Astrocyte (in vitro differentiated cells and primary cell): ENCODE measurements at regions not wholly inside any gene's neighbourhood (a gene's known extent, or its start where the extent isn't known, plus 50 kb on each side); places are given as distances from the start of the nearest gene placed in this dataset.

Experiments used
- DNase-seq: peaks from one replicate; pipeline ENCODE4 v3.0.0-alpha.2; 2010; ENCODE audit warnings: low read depth
- FAIRE-seq: peaks from 2 replicates; lab custom pipeline; 2011; peaks lifted over from hg19 to GRCh38; lab: Jason Lieb, UNC
- H2AFZ ChIP-seq: 2 replicates; pipeline ENCODE4 v1.6.0; 2012; ENCODE audit warnings: low read depth, low read length, inconsistent platforms
- H3K27ac ChIP-seq: 2 replicates; pipeline ENCODE4 v1.5.1; 2011; ENCODE audit warnings: low read depth, low read length, inconsistent platforms
- H3K27me3 ChIP-seq: 2 replicates; pipeline ENCODE4 v1.6.0; 2011; ENCODE audit warnings: low read length, inconsistent platforms; ENCODE audit not compliant: insufficient read depth
- H3K36me3 ChIP-seq: 2 replicates; pipeline ENCODE4 v1.5.1; 2011; ENCODE audit warnings: low read length, inconsistent platforms; ENCODE audit not compliant: insufficient read depth
- H3K4me1 ChIP-seq: 2 replicates; pipeline ENCODE4 v1.5.1; 2011; ENCODE audit warnings: low read length, inconsistent platforms; ENCODE audit not compliant: insufficient read depth
- H3K4me2 ChIP-seq: 2 replicates; pipeline ENCODE4 v1.6.0; 2012; ENCODE audit warnings: low read length, inconsistent platforms
- H3K4me3 ChIP-seq: 2 replicates; pipeline ENCODE4 v1.5.1; 2011; ENCODE audit warnings: low read depth, mild to moderate bottlenecking, low read length, inconsistent platforms; ENCODE audit not compliant: insufficient read depth
- H3K79me2 ChIP-seq: 2 replicates; pipeline ENCODE4 v1.6.0; 2012; ENCODE audit warnings: mild to moderate bottlenecking, low read length, inconsistent platforms; ENCODE audit not compliant: insufficient read depth
- H3K9ac ChIP-seq: 2 replicates; pipeline ENCODE4 v1.6.0; 2012; ENCODE audit warnings: mild to moderate bottlenecking, low read length, inconsistent platforms
- H3K9me3 ChIP-seq: 2 replicates; pipeline ENCODE4 v1.5.1; 2012; ENCODE audit warnings: low read depth, mild to moderate bottlenecking, low read length, inconsistent platforms; ENCODE audit not compliant: insufficient read depth
- H4K20me1 ChIP-seq: 2 replicates; pipeline ENCODE4 v1.6.0; 2012; ENCODE audit warnings: low read length, inconsistent platforms; ENCODE audit not compliant: insufficient read depth
- H3K27ac Mint-ChIP-seq: one replicate; pipeline ENCODE4 v1.8.0; 2021; ENCODE audit warnings: mild to moderate bottlenecking, mixed read lengths; ENCODE audit not compliant: unreplicated experiment
- H3K27me3 Mint-ChIP-seq: one replicate; pipeline ENCODE4 v1.8.0; 2021; ENCODE audit warnings: low read depth, mixed read lengths; ENCODE audit not compliant: unreplicated experiment
- H3K36me3 Mint-ChIP-seq: one replicate; pipeline ENCODE4 v1.8.0; 2021; ENCODE audit warnings: low read depth, mixed read lengths; ENCODE audit not compliant: unreplicated experiment
- H3K4me1 Mint-ChIP-seq: one replicate; pipeline ENCODE4 v1.8.0; 2021; ENCODE audit warnings: low read depth, mixed read lengths; ENCODE audit not compliant: unreplicated experiment
- H3K4me3 Mint-ChIP-seq: one replicate; pipeline ENCODE4 v1.8.0; 2021; ENCODE audit warnings: mild to moderate bottlenecking, moderate library complexity, mixed read lengths; ENCODE audit not compliant: unreplicated experiment
- H3K9me3 Mint-ChIP-seq: one replicate; pipeline ENCODE4 v1.8.0; 2021; ENCODE audit warnings: mild to moderate bottlenecking, mixed read lengths; ENCODE audit not compliant: unreplicated experiment
- EZH2 ChIP-seq: IDR thresholded peaks from 2 replicates; pipeline ENCODE4 v1.6.1; 2012; ENCODE audit warnings: mild to moderate bottlenecking, low read length, inconsistent platforms; ENCODE audit not compliant: insufficient read depth
- TF ChIP-seq, protein P1 (sequence below): IDR thresholded peaks from 2 replicates; pipeline ENCODE4 v1.5.1; 2011; ENCODE audit warnings: low read depth, mild to moderate bottlenecking, inconsistent platforms, low read length, moderate library complexity; ENCODE audit not compliant: insufficient read depth

DNA sequence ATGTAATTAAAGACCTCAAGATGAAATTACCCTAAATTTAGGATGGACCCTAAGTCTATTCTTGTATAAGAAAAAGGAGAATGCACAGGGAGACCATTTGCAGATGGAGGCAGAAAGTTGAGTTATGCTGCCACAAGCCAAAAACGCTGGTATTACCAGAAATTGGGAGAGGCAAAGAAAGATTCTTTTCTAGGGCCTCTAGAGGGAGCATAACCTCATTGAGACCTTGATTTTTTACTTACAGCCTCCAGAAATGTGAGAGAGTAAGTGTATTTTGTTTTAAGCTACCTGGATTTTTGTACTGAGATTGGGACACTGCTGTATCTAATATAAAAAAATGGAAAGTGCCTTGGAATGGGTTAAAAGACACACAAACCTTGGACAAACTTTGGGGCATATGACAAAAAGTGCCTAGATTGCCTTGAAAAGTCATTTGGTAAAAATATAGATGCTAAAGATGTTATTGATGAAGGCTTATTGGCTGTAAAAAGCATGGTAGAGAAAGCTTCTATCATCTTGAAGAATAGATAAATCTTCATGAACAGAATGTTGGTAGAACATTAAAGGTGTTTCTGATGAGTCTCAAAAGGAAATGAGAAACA lies 174.7 kb upstream of the PRDM9 start:
- FAIRE-seq = no peak
- H3K79me2 ChIP-seq = no peaks in the 10 kb centered on the region
- no peak overlapping the region for H3K27ac ChIP-seq
- Mint-ChIP-seq H3K4me1 (peaks cover 4% of the 10 kb centered on the region), H3K27me3 (no peaks in the 10 kb centered on the region), H3K27ac (no peak overlapping the region), H3K9me3 (no peaks in the 10 kb centered on the region), H3K36me3 (no peaks in the 10 kb centered on the region), H3K4me3 (no peak overlapping the region)
- H3K4me1 ChIP-seq = no peaks in the 10 kb centered on the region
- H3K9ac ChIP-seq = no peak overlapping the region
- no peak overlapping the region for H3K4me3 ChIP-seq
- DNase-seq = no peak
- H4K20me1 ChIP-seq = no peaks in the 10 kb centered on the region
- TF ChIP-seq, protein P1, sequence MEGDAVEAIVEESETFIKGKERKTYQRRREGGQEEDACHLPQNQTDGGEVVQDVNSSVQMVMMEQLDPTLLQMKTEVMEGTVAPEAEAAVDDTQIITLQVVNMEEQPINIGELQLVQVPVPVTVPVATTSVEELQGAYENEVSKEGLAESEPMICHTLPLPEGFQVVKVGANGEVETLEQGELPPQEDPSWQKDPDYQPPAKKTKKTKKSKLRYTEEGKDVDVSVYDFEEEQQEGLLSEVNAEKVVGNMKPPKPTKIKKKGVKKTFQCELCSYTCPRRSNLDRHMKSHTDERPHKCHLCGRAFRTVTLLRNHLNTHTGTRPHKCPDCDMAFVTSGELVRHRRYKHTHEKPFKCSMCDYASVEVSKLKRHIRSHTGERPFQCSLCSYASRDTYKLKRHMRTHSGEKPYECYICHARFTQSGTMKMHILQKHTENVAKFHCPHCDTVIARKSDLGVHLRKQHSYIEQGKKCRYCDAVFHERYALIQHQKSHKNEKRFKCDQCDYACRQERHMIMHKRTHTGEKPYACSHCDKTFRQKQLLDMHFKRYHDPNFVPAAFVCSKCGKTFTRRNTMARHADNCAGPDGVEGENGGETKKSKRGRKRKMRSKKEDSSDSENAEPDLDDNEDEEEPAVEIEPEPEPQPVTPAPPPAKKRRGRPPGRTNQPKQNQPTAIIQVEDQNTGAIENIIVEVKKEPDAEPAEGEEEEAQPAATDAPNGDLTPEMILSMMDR = peak; percentile 23
- no peak for TF ChIP-seq EZH2
- H3K9me3 ChIP-seq = no peaks in the 10 kb centered on the region
- H2AFZ ChIP-seq = no peak overlapping the region
- H3K27me3 ChIP-seq = no peaks in the 10 kb centered on the region
- H3K4me2 ChIP-seq = no peak overlapping the region
- H3K36me3 ChIP-seq = no peaks in the 10 kb centered on the region

DNA sequence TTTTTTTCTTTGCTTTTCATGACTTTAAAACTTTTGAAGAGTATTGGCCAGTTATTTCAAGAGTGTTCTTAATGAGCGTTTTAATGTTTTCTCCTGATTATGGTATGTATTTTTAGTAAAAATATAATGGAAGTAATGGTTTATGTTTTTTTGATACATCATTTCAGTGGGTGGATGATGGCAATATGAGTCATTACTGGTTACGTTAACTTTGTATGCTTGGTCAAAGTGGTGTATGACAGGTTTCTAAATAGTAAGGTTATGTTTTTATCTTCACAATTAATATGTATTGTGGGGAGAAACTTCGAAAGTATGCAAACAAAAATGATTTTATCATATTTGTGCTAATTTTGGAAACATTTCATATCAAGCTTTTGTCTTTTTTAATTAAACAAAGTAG lies 176.7 kb upstream of the PRDM9 start:
- H3K27ac Mint-ChIP-seq = no peak overlapping the region
- TF ChIP-seq, protein P1 = no peak
- Histone ChIP-seq H3K9me3 (no peaks in the 10 kb centered on the region), H3K4me1 (no peaks in the 10 kb centered on the region), H3K4me2 (no peak overlapping the region), H3K27ac (no peak overlapping the region), H3K9ac (no peak overlapping the region), H2AFZ (no peak overlapping the region), H3K79me2 (no peaks in the 10 kb centered on the region), H3K4me3 (no peak overlapping the region), H3K36me3 (no peaks in the 10 kb centered on the region), H3K27me3 (no peaks in the 10 kb centered on the region), H4K20me1 (no peaks in the 10 kb centered on the region)
- H3K36me3 Mint-ChIP-seq = no peaks in the 10 kb centered on the region
- DNase-seq (no peak), FAIRE-seq (no peak)
- H3K4me1 Mint-ChIP-seq = peaks cover 4% of the 10 kb centered on the region
- no peak overlapping the region for H3K4me3 Mint-ChIP-seq
- H3K9me3 Mint-ChIP-seq = no peaks in the 10 kb centered on the region
- H3K27me3 Mint-ChIP-seq = no peaks in the 10 kb centered on the region

DNA sequence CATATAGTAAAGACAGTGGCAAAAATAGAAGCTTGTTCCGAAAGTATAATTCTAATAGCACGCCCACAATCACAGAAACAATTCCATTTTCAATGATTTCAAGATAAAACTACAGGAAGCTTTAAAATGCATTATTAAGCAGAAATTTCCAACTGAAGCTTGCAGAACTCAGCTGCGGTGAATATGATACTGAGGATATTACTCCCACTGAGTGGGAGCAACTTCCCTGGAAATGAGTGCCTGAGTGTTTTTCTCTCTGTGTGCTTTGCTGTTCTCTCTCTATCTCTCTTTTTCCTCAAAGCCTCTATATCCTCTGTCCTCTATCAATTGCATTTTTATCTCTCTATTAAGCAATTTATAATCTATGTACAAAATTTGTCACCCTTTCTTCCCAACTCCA lies 187.5 kb upstream of the PRDM9 start:
- Histone ChIP-seq H3K4me1 (no peaks in the 10 kb centered on the region), H4K20me1 (no peaks in the 10 kb centered on the region), H3K79me2 (no peaks in the 10 kb centered on the region), H3K4me2 (no peak overlapping the region), H3K36me3 (no peaks in the 10 kb centered on the region), H3K9me3 (no peaks in the 10 kb centered on the region), H3K27ac (no peak overlapping the region), H3K27me3 (no peaks in the 10 kb centered on the region), H3K4me3 (no peak overlapping the region), H2AFZ (no peak overlapping the region), H3K9ac (no peak overlapping the region)
- Mint-ChIP-seq H3K4me1 (peaks cover 10% of the 10 kb centered on the region), H3K4me3 (no peak overlapping the region), H3K27me3 (no peaks in the 10 kb centered on the region), H3K27ac (no peak overlapping the region), H3K36me3 (no peaks in the 10 kb centered on the region), H3K9me3 (no peaks in the 10 kb centered on the region)
- no peak for DNase-seq
- FAIRE-seq = no peak
- no peak for TF ChIP-seq EZH2
- TF ChIP-seq, protein P1 = no peak
